GM18502 (cell line): ENCODE measurements at regions not wholly inside any gene's neighbourhood (a gene's known extent, or its start where the extent isn't known, plus 50 kb on each side); places are given as distances from the start of the nearest gene placed in this dataset.

ENCODE experiments used
- ATAC-seq: cut with Tn5 transposase; IDR thresholded peaks from one replicate; pipeline ENCODE4 v1.9.1; 2021; ENCODE audit warnings: mild to moderate bottlenecking; ENCODE audit not compliant: unreplicated experiment, poor library complexity

GRCh38 chr21:14737284-14737691 is 191.2 kb upstream of the SAMSN1 start:
- ATAC-seq, result no peak

GRCh38 chr21:14736672-14737071 is 190.6 kb upstream of the SAMSN1 start:
- ATAC-seq, result no peak

- peak; percentile 78 for ATAC-seq
These were observed 190.0 kb upstream of the SAMSN1 start for GRCh38 chr21:14736162-14736561.

- no peak for ATAC-seq
These were observed 188.7 kb upstream of the SAMSN1 start for GRCh38 chr21:14734833-14735232.

GRCh38 chr21:14734191-14734590 is 188.1 kb upstream of the SAMSN1 start:
- no peak for ATAC-seq

GRCh38 chr21:14725219-14725618 is 179.1 kb upstream of the SAMSN1 start:
- no peak for ATAC-seq

- peak; percentile 63 for ATAC-seq
These were observed 176.8 kb upstream of the SAMSN1 start for GRCh38 chr21:14722841-14723483.

GRCh38 chr21:14720237-14720636 is 174.1 kb upstream of the SAMSN1 start:
- no peak for ATAC-seq

- ATAC-seq, result no peak
These were observed 172.8 kb upstream of the SAMSN1 start for GRCh38 chr21:14718951-14719350.

GRCh38 chr21:14716761-14717396 is 170.8 kb upstream of the SAMSN1 start:
- no peak for ATAC-seq

- no peak for ATAC-seq
These were observed 167.0 kb upstream of the SAMSN1 start for GRCh38 chr21:14713109-14713508.

- no peak for ATAC-seq
These were observed 166.1 kb upstream of the SAMSN1 start for GRCh38 chr21:14712121-14712715.

- ATAC-seq, result no peak
These were observed 165.2 kb upstream of the SAMSN1 start for GRCh38 chr21:14711287-14711686.

GRCh38 chr21:14707511-14708020 is 161.5 kb upstream of the SAMSN1 start:
- no peak for ATAC-seq

GRCh38 chr21:14706712-14707510 is 160.8 kb upstream of the SAMSN1 start:
- ATAC-seq, result no peak

GRCh38 chr21:14699433-14700407 is 153.6 kb upstream of the SAMSN1 start:
- ATAC-seq, result no peak

GRCh38 chr21:14697769-14698168 is 151.7 kb upstream of the SAMSN1 start:
- no peak for ATAC-seq

- ATAC-seq, result no peak
These were observed 148.7 kb upstream of the SAMSN1 start for GRCh38 chr21:14694817-14695216.

GRCh38 chr21:14693997-14694396 is 147.9 kb upstream of the SAMSN1 start:
- ATAC-seq, result no peak

GRCh38 chr21:14691914-14692313 is 145.8 kb upstream of the SAMSN1 start:
- no peak for ATAC-seq
